GM21447 (cell line): ENCODE measurements at regions not wholly inside any gene's neighbourhood (a gene's known extent, or its start where the extent isn't known, plus 50 kb on each side); places are given as distances from the start of the nearest gene placed in this dataset.
"Not testable (repeated sequence)": the region's sequence is repeated elsewhere in the genome, so short reads cannot be mapped to it uniquely, and the experiment has no call there.

ENCODE experiments used
- ATAC-seq: cut with Tn5 transposase; IDR thresholded peaks from one replicate; pipeline ENCODE4 v1.9.1; 2021; ENCODE audit not compliant: unreplicated experiment

DNA sequence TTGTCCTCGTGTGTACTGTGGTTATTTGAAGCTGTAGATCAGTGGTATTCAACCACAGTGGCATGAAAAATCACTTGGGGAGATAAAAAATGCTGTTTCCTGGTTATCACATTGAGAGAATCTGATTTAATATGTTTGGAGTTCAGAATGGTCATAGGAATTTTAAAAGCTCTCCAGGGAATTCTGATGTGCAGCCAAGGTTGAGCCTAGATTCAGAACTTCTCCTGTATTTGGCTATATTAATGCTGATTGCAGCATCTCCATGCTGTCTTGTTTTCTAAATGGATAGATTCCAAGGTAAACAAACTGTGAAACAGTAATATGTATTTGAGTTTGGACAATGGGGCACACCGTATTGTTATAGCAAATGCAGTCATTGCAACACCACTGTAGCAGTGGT lies 982.2 kb upstream of the FBXO33 start:
- no peak for ATAC-seq

DNA sequence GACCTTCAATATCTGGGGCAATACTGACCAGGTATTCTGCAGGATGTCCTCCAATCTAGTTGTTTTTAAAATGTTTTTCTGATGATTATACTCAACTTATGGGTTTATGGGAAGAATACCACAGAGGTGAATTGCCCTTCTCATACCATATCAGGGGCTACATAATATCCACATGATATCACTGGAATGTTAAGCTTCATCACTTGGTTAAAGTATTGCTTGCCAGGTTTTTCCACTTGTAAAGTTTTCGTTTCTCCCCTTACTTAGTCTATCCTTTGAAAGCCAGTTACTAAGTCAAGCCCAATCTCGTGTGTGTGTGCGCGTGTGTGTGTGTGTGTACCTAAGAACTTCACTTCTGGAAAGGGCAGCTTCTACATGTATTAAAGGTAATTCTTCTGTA lies 980.9 kb upstream of the FBXO33 start:
- no peak for ATAC-seq

DNA sequence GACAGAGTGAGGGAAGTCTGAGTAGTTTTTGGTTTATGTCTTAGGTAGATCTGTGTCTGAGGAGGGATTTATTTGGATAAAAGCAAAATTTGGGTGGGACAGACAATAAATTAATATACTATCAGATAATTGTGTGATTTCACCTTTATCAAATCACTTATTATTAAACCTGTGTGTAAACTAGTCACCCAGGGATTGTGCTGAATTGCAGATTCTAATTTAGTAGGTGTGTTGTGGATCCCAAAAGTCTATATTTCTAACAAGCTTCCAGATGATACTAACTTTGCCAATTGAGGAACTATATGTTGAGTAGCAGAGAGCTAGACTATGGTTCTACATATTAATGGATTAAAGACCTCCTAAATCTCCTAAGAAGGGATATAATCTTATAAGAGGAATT lies 978.5 kb upstream of the FBXO33 start:
- ATAC-seq = no peak

DNA sequence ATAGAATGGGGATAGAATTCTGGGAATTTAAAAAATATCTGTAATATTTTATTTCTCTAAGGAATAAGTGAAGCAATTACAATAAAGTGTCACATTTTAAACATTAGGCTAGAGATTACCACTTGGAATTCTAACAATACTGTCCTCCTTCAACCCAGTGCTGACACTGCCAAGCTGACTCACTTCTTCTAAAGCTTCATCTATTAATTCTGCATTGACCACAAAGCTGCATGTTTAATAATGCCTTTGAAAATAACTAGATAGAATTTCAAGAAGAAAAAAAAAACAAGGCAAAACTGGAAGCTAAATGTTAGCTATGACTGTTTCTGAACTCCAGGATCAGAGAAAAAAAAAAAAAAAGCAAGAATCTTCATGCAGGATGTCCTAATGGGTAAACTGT lies 970.7 kb upstream of the FBXO33 start:
- no peak for ATAC-seq

DNA sequence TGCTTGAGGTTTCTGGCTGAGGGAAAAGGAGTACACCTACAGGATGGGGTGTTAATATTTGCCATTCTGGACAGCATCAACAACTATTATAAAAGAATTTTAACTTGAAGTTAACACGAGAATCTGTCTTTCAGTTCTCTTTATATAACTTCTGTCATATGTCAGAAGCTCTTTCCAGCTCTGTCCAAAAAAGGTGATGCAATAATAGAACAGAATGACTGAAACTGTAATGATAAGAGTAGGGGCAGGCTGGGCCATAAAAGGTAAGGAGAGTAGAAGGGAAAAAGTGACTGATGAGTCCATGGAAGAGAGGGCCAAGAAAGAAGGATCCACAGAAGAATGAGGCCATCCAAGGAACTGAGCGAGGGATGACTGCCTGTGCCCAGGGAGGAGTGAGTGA lies 966.7 kb upstream of the FBXO33 start:
- ATAC-seq = no peak

DNA sequence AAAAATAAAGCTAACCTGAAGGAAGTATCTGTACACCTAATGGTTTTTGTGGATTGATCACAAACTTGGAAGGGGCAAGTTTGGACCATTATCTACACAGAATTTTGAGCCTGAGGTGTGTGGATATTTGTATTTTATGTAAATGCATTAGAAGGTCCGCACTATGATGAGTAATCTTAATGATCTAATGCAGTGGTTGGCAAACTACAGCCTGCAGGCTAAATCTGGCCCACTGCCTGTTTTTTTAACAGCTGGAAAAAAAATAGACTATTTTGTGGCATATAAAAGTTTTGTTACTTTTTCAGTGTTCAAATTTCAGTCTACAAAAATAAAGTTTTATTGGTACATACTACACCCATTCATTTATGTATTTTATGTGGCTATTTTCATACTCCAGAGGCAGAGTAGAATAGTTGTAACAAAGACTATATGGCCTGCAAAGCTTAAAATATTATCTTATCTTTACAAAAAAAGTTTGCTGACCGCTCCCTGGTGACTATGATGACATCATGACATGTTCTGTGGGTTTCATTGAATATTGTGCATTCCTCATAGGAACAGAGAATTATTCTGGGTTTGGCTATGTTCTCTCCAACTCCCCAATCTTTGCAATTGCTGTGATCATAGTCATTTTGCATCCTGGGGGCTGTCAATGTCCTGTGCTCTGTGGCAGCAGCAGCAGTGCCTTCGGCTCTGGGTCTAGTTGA lies 962.6 kb upstream of the FBXO33 start:
- ATAC-seq = no peak

DNA sequence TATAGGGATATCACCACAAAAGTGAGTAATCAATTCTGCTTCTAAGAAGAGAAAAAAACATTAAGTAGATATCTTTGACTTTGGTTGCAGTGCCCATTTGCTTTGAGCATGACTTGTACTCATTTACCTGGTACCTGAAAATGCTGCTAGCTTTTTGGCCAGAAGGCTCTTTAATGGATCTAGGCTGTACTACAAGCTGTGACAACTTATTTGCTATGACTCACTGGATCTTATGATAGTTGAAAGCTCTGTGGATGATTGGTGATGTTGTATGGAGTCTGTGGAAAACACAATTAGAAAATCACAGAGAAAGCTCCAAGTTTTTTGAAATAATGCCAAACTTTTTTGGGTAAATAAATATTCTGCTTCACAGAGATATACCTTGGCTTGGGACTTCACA lies 960.9 kb upstream of the FBXO33 start:
- ATAC-seq = no peak

DNA sequence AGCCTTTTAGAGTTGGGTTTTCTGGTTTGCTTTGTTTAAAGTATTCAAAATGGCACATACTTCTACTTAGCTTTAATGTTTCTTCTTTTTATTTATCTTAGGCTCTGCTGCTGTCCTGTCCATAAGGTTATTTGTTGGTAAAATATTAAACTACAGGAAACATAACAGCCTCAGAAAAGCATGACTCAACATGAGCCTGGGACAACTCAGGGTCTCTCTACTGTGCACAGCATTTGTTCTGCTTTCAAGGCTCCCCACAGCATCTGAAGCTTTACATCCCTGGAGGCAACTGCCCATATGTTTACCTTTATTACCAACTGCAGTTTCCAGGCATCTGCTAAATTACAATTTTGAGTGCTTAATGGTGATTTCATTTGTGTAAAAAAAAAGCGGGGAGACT lies 954.2 kb upstream of the FBXO33 start:
- no peak for ATAC-seq

DNA sequence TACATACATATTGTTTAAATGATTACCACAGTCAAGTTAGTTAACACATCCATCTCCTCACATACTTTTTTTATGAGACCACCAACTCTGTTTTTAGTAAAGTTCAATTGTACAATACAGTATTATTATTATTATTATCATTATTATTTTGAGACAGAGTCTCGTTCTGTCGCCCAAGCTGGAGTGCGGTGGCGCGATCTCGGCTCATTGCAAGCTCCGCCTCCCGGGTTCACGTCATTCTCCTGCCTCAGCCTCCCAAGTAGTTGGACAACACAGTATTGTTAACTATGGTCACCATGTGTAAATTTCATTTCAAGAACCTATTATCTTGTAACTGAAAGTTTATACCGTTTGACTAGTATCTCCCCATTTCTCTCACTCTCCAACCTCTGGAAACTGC lies 942.0 kb upstream of the FBXO33 start:
- no peak for ATAC-seq

DNA sequence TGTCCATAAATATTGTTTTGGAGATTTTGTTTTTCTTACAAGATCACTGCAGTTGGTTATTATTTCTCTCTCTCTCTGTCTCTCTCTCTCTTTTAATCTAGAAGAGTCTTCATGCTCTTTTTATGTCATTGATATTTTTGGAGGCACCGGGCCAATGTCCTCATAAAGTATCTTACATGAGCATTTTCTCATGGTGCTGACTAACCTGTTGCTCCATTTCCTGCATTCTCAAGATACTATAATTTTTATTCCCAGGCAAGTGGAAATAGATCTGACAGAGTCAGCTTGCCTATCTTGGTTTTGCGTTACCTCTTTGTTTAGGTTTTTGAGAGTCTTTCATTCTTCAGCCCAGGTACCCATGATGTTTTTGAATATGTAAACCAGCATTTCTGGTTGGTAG lies 938.8 kb upstream of the FBXO33 start:
- no peak for ATAC-seq

DNA sequence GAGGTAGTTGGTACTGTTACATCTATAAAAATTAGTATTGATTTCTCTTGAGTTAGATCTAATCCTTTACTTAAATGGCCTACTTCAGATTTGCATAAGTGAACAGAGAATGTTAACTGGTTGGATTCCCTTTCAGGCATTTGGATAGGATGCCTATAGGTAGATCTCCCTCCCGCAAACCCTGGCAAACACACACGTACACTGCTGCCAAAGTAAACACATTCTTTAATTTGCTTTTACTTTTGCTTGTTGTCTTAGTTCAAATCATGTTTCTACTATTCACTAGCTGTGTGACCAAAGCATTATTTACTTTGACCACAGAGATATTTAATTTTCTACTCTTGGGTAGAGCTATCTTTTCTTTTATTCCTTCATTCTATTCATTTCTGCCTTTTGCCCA lies 936.1 kb upstream of the FBXO33 start:
- no peak for ATAC-seq

DNA sequence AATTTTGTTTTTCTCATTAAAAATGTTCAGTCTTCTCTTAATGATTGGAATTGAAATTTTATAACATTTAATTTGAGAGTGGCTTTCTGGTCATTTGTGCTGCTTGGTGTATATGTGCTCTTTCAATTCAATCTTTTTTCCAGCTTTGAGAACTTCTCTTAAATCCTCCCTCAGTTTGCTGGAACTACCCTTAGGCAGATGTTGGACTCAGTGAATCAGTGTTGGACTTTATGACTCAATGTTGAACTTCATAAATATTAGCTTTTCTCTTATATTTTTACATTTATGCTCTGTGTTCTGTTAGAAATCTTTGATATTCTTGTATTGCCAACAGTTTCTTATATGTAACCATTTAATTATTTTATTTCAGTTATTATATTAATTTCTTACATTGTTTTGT lies 935.5 kb upstream of the FBXO33 start:
- no peak for ATAC-seq

DNA sequence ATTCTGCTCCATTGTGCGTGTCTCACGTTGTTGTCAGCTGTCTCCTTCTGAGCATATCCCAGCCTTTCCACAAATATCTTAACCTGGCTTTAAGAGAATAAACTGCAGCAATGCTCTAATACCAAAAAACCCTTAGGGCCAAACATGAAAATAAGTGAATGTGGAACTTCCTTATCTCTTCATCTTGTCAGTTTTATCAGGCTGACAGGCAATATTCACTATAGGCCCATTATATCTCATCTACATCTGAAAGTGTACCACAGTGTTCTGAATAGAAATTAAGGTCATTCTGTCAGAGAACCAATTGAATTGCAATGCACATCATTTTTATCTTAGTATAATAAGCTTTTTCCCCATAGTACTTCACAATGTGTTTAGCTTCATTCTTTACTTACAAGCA lies 933.1 kb upstream of the FBXO33 start:
- no peak for ATAC-seq

DNA sequence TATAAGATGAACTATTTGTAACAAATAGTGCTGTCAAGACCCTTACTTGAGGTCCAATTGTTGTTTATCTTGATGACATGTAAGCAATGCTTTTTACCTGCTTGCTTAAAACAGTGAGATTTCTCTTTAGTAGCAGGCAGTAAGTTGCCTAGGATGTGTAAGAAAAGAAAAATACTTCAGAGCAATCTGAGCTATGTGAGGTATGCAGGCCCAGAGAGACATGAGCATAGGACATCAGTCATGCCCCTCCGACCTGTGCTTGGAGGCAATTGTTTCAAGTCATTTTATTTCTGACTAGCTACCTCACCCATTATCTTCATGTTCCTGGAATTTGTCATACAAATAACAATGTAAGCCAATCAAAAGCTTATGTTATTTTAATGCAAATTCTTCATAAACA lies 930.6 kb upstream of the FBXO33 start:
- no peak for ATAC-seq

DNA sequence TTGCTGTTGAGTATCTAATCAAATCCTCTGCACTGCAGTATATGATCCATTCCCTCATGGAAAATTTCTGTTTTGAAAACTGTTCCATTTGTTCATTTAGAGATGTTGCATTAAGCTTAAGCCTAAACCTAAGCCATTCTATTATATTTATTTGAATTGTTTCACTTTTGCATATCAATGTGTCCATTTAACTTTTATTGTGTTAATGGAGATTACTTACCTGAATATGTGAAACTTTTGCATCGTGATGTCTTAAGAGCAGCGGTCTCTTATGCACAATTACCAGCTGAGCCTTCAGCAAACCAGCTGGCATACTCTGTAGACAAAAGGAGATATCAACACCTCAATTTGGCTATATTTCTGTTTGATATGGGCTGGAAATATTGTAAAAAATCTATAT lies 922.5 kb upstream of the FBXO33 start:
- ATAC-seq = no peak

DNA sequence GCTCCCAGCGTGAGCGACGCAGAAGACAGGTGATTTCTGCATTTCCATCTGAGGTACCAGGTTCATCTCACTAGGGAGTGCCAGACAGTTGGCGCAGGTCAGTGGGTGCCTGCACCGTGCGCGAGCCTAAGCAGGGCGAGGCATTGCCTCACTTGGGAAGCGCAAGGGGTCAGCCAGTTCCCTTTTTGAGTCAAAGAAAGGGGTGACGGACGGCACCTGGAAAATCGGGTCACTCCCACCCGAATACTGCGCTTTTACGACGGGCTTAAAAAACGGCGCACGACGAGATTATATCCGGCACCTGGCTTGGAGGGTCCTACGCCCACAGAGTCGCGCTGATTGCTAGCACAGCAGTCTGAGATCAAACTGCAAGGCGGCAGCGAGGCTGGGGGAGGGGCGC lies 915.9 kb upstream of the FBXO33 start:
- ATAC-seq = not testable (repeated sequence)

DNA sequence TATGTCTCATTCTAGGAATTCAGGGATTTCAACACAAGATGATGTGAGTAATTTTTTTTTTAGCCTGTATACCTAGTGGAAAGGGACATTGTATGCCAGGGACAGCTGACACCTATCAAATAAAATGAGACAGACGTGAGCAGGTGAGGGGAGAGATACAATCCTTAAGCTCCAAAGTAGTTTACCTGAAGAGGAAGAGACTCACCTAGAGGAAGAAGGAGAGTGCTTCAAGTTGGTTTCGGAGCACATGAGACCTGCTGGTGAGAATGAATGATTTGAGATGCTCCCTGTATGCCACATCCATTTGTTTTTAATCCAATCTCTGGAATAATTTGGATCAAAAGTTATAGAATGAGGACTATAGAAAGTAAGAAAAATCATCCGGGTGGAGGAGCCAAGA lies 915.4 kb upstream of the FBXO33 start:
- no peak for ATAC-seq

DNA sequence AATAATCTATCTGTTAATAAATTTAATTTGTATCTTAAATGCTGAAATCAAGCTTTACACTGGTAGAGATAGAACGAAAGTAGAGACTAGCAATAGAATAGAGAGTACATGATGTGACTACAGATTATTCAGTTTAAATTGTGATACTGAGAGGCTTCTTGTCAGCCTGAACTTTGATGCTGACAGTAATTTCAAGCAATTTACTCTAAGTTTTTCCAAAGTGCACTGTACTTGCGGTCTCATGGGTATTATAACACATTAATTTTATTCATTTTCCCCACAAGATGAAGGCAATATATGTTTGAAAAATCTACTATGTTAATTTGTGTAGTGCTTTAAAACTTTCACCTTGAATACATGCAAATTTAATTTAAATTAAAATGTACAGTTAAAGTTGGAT lies 914.0 kb upstream of the FBXO33 start:
- ATAC-seq = no peak

DNA sequence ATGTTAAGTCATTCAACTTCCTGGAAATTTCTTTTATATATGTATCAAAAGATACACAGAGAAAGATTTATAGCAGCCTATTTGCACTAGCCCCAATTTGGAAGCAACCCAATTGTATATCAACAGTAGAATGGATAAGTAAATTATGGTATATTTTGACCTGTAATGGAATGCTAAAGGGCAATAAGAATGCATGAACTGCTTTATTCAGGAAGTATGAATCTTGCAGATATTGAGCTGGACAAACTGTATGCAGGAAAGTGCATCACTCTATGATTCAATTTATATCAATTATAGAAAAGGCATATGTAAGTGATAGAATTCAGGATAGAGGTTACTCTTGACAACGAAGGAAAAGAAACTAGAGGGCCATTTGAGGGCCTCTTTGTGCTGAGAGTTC lies 913.1 kb upstream of the FBXO33 start:
- no peak for ATAC-seq

DNA sequence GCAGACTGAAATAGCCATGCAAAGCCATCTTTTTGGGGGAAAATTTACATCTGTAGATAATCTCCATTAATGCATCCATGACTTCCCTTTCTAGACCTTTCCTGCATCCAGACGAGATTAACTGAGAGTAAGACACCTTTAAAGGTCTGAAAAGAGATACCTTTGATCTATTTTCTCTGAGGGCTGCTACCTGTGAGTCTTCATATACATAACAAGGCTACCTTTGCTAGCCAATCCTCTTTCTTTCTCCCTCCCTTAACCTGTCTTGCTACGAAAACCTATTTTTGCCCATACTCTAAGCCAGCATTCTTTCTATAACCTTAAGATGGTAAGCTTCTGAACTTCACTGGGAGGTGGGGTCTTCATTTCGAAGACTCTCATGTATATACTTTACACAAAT lies 908.5 kb upstream of the FBXO33 start:
- ATAC-seq = no peak

DNA sequence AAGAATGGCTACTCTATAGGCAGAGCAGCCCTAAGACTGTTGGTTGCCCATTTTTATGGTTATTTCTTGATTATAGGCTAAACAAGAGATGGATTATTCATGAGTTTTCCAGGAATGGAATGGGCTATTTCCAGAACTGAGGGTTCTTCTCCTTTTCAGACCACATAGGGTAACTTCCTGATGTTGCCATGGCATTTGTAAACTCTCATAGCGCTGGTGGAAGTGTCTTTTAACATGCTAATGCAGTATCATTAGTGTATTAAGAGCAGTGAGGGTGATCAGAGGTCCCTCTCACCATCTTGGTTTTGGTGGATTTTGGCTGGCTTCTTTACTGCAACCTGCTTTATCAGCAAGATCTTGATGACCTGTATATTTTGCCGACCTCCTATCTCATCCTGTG lies 904.6 kb upstream of the FBXO33 start:
- ATAC-seq = no peak

DNA sequence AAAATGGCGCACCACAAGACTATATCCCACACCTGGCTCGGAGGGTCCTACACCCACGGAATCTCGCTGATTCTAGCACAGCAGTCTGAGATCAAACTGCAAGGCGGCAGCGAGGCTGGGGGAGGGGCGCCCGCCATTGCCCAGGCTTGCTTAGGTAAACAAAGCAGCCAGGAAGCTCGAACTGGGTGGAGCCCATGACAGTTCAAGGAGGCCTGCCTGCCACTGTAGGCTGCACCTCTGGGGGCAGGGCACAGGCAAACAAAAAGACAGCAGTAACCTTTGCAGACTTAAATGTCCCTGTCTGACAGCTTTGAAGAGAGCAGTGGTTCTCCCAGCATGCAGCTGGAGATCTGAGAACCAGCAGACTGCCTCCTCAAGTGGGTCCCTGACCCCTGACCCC lies 894.3 kb upstream of the FBXO33 start:
- not testable (repeated sequence) for ATAC-seq

DNA sequence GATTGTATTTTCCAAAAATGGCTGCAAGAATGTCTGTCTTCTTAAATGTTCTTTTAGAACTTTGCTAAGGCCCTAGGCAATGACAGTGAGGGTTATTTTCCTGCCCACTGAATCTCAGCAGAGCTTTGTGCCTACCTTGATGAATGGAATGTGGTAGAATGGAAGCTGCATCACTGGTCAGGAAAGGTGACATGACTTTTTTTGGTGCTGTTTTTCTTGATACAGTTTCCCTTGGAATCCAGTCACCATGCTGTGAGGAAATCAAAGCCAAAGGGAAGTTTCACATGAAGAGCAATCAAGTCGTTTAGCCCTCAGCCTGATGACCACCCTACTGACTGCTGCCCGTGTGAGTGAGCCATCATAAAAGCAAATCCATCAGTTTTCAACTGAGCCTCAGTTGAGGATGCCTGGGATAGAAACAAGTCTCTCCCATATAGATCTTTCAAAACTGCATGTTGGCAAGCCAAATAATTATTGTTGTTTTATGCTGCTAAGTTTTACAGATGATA lies 886.0 kb upstream of the FBXO33 start:
- no peak for ATAC-seq
